ENCODE measurements at regions not wholly inside any gene's neighbourhood (a gene's known extent, or its start where the extent isn't known, plus 50 kb on each side); places are given as distances from the start of the nearest gene placed in this dataset.

DNA sequence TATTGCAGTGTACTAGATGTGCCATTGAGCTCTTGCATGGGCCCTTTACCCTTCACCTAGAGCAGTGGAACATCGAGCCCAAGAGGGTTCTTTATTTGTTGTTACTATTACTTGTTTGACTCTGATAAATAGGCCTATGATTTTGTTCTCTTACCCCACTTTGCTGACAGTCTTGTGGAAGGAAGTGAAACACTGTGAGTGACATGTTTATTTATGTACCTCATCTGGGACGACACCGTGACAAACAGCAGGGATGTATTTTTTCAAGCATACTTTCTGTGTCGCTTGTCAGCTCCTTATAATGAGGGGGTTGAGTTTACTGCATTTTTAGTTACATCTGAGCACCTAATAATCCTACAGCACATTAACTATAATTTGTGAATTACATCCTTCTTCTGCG lies 1010.3 kb upstream of the TENM4 start:
- DNase-seq (ENCODE audit: insufficient read length, low spot score) (no peak), FAIRE-seq (no peak)

DNA sequence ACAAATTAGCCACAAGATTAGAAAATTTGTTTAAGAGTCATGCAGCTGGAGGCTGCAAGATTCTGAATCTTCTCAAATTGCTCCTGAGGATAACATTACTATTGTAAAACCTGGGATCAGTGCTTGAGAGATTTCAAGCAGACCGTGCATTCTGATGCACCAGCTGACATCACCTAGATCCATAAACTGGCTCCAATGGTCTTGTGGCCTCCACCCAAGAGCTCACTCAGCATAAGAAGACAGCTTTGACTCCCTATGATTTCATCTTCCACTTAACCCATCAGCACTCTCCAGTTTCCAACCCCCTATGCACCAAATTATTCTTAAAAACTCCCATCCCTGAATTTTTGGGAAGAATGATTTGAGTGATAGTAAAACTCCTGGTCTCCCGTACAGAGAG lies 1007.9 kb upstream of the TENM4 start:
- FAIRE-seq (no peak), DNase-seq (ENCODE audit: insufficient read length, low spot score) (no peak)

DNA sequence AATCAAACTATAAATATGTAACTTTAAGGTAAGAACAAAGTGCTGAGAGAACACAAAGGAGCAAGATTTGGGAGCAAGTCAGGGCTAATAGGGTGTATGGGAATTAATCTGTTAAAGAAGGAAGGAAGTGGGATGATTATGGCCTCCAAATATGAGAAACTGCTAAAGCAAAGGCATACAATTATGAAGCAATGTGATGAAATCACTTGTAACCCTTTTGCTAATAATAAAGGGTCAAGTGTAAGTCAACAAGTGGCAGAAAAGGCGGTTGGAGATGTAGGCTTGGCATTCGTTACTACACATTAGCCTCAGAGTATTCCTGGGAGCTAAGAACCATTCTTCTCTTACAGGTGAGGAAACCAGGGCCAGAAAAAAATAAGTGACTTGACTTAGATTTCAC lies 1002.3 kb upstream of the TENM4 start:
- DNase-seq (ENCODE audit: insufficient read length, low spot score) (no peak), FAIRE-seq (no peak)

DNA sequence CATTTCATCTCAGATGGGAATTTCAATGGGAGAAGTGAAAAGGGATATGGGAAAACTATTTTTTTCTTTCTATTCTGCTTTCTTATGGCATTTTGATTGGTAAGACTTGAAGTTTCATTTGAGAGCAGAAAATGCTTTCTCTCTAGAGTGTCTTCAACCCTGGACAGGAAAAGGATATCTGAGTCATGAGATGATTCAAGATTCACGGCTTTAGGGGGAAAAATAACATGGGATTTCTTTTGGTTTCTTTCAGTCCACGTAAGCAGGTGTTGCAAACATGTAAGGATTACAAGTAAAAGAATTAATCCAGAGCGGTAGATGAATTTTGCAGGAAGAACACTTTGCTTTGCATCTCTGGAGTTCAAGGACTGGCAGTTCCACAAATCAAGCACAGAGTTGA lies 1001.0 kb upstream of the TENM4 start:
- FAIRE-seq, result no peak

DNA sequence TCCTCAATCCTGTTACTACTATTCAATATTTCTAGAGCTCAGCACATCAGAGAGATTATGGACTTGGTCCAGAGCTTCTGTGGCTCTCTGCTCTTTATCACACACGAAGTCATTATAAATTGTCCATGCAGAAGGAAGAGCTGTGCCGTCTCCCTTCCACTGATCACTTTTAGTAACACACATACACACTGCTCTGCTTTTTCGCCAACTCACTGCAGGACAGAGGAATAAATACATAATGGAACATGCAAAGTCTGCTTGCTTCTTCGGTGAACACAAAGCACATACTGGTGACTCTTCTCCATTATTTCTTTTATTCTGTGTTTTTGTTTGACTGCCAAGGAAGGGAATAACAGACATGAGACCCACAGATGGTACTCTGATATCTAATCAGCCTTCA lies 1000.0 kb upstream of the TENM4 start:
- FAIRE-seq, result no peak
- no peak for DNase-seq (ENCODE audit: insufficient read length, low spot score)

More for the DNA sequence above, 1001.0 kb upstream of the TENM4 start:
- DNase-seq (ENCODE audit: insufficient read length, low spot score), result no peak

DNA sequence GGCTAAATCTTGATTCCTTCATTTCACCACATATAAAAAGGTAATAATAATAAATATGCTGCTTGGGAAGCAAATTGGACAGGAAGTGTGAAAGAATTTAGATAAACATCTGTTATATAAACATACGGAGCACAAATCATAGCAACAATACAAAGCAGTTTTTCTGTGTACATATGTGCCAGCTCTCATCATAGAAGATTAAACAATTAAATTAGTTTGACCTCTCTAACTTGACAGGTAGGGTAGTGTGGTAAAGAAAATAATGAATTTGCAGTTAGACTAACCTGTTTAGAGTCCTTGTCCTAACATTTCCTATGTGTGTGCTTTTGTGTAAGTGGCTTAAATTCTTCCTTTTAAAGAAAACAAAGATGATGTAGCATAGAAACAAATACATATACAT lies 995.7 kb upstream of the TENM4 start:
- DNase-seq (ENCODE audit: insufficient read length, low spot score), result no peak
- FAIRE-seq, result no peak

DNA sequence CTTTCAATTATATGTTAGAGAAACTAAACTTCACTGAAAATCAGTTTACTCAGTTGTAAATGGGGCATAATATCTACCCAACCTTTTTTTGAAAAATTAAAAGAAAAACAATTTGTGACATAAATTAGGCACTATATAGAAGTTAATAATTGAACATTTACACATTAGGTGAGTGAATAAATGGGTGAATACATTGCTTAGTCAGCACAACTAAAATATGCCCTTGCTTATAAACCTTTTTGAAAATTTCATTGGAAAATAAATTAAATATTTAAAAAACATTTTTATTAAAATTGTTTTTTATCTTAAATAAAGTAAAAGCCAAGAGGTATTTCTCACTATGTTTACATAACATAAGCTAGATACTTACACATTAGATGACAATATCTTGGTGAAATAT lies 994.5 kb upstream of the TENM4 start:
- no peak for FAIRE-seq
- DNase-seq (ENCODE audit: insufficient read length, low spot score), result no peak

DNA sequence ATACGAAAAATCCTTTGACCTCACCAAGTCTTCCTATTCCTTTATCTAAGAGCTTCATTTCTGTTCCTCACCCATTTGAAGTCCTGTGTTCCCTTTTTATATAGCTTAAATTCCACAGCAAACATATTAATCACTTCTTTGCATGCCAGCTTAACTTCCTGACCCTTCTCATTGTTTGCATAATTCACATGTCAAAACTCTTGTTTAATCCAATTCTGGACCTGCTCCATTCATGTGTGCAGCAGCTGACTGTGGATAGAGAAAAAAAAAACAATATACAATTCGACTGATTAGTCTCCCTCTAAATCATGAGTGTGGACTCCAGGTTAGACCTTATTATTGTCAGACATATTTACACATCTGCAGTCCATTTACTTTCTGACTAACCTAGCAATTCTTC lies 991.2 kb upstream of the TENM4 start:
- DNase-seq (ENCODE audit: insufficient read length, low spot score) (no peak), FAIRE-seq (no peak)

DNA sequence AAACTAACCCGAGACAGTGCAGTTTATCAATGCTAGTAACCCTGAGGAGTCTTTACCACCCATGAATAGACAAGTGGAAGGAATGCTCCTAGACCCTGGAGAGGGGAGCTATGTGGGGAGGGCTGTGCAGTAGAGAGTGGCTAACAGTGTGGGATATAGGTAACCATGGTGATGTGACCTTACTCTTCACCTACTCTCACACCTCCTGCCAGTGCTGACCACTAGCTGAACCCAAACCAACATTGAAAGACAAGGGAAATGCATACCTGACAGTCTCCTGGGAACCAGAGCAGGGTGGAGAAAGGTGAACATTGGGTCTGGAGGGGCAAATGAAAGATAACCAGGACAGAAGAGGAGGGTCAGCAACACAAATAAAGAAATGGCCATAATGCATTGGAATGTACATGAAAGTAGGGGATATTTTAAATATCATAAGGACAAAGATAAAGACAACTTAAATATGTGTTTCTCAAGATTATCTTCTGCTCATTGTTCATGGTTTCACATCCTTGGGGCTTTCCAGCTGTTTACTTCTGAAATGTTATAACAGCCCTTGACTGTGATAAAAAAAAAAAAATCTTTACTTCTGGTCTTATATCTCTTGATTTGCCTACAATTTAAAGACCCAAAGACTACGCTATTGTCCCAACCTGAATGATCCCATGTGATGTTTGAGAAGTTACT lies 983.3 kb upstream of the TENM4 start:
- FAIRE-seq, result peak; percentile 33
- no peak for DNase-seq (ENCODE audit: insufficient read length, low spot score)

DNA sequence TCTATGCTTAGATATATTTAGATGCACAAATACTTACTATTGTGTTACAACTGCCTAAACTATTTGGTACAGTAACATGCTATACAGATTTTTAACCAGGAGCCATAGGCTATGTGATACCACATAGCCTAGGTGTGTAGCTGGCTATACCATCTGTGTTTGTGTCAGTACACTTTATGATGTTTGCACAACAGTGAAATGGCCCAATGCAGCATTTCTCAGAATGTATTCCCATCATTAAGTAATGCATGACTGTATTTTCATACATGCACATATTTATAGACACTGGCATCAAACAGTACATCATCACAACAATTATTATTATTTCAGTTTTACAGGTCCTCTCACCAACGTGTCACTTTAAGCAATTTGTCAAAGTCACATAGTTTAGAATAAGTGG lies 979.5 kb upstream of the TENM4 start:
- FAIRE-seq (peak; percentile 62), DNase-seq (ENCODE audit: insufficient read length, low spot score) (no peak)

DNA sequence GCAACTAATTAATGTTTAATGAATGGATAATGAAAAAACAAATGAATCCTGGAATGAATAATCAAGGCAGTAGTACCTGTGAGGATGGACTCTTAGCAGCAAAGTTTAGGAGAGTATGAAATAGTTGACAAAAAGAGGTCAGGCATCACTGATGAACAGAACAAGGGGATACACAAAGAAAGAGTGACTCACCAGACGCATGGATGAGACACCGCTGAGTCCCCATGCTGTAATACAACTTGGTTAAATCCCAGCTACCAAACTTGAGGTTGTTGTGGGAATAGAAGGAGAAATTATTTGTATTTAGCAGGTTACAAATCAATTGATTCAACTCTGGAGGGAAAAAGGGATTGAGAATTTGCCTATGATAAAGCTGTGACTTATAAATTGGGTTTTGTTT lies 976.9 kb upstream of the TENM4 start:
- no peak for FAIRE-seq
- DNase-seq (ENCODE audit: insufficient read length, low spot score), result no peak

DNA sequence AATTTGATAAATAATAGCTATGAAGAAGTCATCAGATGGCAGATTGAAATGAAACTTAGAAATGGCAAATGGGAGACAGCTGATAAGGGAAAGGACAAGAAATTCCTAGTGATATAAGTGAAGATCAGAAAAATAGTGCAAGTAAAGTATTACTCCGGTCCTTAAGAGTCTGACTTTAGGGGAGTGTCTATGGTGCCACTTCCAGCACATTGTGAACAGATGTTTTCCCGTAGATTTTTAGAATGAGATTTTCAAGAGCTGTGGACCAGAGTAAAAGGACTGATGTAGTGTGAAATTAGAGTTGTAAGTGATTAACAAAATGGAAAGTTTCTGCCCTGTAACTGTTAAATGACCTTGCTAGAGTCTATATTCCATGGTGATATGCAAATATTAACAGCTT lies 974.8 kb upstream of the TENM4 start:
- DNase-seq (ENCODE audit: insufficient read length, low spot score) (no peak), FAIRE-seq (no peak)

DNA sequence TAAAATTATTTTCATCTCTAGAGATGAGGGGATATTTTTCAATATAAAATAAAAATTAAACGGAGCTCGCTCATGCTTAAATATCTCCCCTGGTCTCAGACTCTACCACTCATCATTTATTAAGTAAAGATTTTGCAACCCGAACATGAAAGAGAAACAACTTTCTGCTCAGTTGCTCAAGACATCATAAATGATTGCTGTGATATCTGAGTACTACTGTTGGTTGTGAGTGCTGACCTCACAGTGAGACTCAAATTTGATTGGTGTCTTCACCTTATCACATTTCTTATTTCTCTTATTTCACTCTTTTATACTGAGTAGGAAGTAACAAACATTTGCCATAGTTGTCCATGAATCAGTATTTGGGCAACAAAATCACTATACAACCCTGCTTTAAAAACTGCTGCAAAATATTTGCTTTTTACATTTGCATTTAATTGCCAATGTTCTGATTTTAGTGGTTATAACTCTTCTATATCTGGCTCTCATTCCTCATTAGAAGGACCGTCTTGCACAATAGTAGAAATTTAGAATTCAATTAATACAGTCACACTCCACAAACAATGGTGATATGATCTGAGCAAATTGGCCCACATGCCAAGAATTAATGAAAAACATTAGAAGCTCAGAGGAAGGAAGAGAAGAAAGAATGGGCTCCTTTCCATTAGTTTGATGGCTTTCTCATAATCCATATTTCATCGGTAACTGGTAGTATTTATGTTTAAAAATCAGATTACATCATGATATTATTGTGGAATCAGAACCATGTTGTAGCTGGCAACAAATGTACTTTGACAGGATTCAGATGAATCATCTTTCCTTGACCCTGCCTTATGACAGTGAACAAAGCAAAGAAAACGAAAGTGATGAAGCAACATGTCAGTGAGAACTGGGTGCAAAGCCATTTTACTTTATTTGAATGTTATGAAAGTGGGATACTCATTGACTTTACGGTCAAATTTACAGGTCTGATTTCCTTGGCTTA lies 973.6 kb upstream of the TENM4 start:
- no peak for DNase-seq (ENCODE audit: insufficient read length, low spot score)

DNA sequence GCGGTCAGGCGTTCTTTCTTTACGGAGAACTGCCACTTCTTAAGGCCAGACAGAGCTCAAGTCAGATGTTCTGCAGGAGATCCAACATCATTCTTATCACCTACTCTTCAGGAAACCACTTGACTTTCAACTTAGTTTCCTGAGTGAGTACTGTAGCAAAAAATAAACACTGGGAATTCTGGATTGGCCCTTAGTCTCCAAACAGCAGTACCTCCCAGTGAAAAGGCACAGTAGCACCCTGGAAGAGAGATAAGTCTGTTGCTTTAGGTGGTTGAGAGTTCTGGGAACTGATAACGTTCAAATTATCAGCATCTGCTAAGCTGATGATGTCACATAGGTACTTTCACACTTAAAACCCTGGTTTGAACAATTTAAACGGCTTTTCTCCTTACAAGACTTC lies 971.8 kb upstream of the TENM4 start:
- DNase-seq (ENCODE audit: insufficient read length, low spot score) (no peak), FAIRE-seq (no peak)

More for the DNA sequence above, 973.6 kb upstream of the TENM4 start:
- FAIRE-seq, result peak; percentile 76

DNA sequence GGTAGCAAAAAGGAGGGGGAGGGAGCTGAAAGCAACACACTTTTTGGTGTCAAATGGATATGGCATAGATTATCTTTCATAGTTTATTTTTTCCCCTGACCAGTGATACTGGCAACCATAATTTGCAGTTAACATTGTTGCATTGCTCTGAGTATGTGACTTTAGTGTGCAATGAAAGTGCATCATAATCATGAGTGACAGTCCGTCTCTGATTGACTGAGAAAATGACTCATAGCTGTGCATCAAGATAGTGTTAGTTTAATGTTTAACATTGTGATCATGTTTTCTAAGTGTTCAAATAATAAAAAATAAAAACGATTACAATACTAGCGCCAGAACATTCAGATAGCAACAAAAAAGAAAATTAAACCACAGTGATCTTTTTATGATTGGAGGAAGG lies 952.4 kb upstream of the TENM4 start:
- FAIRE-seq (no peak), DNase-seq (ENCODE audit: insufficient read length, low spot score) (no peak)

DNA sequence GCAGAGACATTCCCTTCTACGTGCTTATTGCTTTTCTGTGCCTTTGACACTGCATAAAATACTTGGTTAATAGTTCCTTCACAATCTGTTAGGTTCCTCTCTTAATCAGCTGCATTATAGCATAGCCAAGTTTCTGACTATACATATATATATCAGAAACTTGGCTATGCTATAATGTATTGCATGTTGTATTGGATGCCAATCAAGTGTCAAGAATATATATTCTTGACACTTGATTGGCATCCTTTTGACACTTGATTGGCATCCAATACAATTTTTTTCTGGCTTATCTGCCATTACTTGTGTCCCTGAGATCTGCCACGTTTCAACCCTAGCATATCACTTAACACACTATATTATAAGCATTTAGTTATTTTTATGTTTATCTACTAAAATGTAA lies 949.7 kb upstream of the TENM4 start:
- FAIRE-seq, result no peak
- no peak for DNase-seq (ENCODE audit: insufficient read length, low spot score)

DNA sequence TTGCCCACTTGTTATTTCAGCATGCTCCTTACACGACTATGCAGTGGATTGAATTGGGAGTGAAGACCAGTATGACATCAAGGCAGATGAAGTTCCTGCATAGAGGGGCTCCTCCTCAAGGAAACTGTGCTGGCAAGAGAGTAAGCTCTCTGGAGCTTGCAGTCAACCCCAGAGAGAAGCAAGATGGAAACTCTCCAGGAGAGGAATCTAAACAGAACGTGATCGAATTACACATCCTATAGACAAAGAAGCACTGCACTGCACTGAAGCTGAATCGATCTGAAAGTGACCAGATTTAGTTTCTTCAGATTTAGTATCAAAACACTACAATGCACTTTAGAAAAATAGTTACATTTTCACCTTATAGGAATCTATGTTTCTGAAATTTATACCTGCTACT lies 947.7 kb upstream of the TENM4 start:
- no peak for DNase-seq (ENCODE audit: insufficient read length, low spot score)
- no peak for FAIRE-seq

DNA sequence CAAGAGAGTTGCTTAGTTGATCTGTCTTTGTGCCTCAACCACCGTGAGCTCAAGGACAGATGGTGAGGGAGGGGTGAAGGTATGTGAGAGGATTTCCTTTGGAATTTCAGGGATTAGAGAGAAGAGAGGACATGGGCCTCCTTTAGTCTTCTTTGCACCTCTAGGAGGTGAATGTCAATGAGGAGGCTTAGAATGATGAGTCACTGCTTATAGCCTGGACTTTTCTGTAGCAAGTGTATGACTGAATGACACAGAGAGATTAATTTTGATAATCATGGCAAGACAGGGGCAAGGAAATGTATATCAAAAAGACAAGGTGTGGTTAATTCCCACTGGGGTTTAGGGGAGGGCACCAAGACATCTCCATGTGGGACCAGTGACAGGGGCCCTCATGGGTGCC lies 947.3 kb upstream of the TENM4 start:
- FAIRE-seq, result no peak
- no peak for DNase-seq (ENCODE audit: insufficient read length, low spot score)

DNA sequence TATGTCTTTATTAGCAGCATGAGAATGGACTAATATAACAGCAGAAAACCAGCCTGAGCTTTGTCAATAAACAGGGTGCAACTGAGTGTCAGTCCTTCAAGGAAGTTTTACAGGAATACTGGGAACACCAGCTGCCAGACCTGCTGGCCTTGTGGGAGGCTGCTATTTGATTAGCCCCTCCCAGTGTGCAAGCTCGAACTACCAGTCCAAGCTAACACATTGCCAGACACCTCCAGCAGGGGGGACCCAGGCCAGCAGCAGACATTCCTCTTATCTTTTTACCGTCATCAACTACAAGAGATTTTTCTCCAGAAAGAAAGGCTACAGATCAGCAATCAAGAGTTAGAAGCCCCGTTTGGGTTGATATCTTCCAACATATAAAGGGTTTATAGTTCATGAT lies 942.8 kb upstream of the TENM4 start:
- FAIRE-seq (no peak), DNase-seq (ENCODE audit: insufficient read length, low spot score) (no peak)

DNA sequence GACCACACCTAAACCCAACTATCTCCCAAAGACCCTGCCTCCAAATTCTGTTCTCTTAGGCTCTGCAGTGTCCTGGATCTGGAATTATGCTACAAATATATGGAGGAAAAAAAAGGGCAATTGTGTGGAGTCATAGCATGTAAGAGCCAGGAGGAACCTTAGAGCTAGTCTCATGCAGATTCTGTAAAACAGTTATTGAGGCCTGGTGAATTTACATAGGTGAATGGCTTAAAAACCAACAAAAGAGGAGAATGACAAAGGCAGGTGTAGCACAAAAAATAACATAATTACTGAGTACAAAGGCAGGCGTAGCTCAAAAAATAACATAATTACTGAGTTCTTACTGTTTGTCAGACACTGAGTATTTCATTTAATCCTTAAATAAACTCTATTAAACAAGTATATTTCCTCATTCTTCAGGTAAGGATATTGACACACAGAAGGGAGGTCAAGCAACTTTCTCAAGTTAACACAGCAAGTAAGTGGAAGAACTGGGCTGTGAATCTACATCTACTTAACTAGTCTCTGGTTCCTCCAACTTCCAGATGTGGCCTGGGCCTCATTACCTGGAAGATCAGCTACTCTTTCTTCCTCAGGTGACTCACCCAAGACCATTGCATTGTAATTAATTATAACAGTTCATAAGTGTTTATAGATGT lies 938.9 kb upstream of the TENM4 start:
- DNase-seq (ENCODE audit: insufficient read length, low spot score), result no peak
- FAIRE-seq, result no peak

DNA sequence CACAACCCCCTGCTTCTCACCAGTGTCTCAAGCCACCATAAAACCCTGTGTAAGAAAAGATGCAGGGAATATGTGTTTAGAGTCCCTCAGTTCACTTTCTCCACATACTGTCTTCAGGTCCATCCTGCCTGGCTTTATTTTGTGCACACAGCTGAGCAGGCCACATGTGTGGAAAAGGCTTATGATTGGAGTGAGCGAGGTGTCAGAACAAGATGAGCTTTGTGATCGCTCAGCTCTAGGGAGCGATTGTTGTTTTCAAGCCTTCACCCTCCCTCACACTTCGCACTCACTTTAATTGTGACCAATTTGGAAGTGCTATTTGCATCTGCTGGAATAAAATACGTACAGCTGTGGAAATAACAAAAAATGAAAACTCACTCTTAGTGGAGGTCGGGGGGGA lies 931.1 kb upstream of the TENM4 start:
- DNase-seq (ENCODE audit: insufficient read length, low spot score) (no peak), FAIRE-seq (no peak)

DNA sequence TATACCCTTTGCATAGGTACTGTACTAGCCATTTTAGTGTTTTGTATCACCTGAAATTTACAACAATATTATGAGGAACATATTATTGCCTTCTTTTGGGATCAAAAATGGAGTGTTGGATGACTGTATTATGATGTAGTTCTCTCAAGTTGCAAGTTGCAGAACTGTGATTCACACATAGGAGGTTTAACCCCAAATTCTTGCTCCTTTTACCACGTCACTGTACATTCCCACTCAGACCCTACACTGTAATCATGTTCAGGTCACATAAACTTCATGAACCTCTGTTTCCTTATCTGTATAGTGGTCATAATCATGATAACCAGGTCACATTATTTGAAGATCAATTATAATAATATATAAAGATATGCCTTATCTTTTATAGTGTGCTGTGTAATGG lies 925.1 kb upstream of the TENM4 start:
- FAIRE-seq, result peak; percentile 60
- no peak for DNase-seq (ENCODE audit: insufficient read length, low spot score)
